GM12873 (cell line): ENCODE measurements at regions not wholly inside any gene's neighbourhood (a gene's known extent, or its start where the extent isn't known, plus 50 kb on each side); places are given as distances from the start of the nearest gene placed in this dataset.

Experiments used
- TF ChIP-seq, protein P1 (sequence below): IDR thresholded peaks from 2 replicates; pipeline ENCODE4 v1.5.1; 2012; ENCODE audit warnings: low read depth, mild to moderate bottlenecking, moderate library complexity, low read length, control low read depth; ENCODE audit not compliant: insufficient read depth; ENCODE audit errors: missing control alignments

DNA sequence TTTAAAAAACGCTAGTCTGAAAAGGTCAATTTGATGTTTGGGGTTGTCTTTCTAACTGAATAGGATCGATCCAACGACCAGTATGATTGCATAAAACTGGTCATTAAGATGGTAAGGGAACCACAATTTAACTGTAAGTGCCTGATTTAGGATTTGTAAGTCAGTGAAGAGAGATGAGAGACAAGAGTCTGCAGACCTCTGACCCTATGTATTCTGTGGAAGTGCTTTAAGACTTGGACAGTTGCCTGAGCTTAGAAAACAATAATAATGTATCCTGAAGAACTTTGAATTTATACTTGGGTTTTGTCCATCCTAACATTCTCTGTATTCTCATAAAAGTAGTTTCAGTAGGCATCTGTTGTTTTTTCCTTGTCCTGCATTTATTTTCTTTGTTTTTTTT is 221.4 kb upstream of the SUCLG2 start:
- TF ChIP-seq, protein P1, sequence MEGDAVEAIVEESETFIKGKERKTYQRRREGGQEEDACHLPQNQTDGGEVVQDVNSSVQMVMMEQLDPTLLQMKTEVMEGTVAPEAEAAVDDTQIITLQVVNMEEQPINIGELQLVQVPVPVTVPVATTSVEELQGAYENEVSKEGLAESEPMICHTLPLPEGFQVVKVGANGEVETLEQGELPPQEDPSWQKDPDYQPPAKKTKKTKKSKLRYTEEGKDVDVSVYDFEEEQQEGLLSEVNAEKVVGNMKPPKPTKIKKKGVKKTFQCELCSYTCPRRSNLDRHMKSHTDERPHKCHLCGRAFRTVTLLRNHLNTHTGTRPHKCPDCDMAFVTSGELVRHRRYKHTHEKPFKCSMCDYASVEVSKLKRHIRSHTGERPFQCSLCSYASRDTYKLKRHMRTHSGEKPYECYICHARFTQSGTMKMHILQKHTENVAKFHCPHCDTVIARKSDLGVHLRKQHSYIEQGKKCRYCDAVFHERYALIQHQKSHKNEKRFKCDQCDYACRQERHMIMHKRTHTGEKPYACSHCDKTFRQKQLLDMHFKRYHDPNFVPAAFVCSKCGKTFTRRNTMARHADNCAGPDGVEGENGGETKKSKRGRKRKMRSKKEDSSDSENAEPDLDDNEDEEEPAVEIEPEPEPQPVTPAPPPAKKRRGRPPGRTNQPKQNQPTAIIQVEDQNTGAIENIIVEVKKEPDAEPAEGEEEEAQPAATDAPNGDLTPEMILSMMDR, result no peak

DNA sequence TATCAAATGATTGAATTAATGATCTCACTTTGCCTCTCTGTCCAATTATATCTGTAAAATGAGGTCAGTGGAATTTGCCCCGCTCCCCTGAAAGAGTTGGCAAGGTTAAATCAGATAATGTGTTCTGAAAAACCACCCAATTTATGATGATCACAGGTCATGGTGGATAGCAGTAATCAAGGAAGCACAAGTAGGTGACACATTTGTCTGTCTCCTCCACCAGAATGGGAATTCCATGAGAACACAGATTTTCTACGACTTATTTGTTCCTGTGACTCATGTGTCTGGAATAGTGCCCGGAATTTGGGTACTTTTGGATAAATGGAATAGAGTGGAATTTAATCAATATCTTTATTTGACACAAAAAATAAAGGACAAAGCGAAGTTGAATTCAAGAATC is 220.9 kb upstream of the SUCLG2 start:
- TF ChIP-seq, protein P1, result no peak

DNA sequence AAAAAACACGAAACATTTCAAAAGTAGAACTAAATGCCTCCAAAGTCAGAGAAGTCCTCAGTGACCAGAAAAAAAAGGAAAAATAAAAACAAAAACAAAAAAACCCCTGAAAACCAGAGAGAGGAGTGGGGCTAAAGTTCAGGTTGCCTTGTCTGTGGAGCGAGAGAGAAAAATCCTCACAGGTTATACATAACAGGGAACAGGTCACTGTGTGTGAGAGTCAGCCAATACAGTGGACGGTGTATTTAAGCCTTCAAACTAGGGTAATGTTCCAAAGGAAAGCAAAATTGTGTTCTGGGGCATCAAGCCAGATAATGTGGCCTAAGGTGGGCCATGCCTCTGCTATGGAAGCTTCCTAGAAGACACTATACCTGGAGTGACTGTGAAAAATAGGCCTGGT is 216.1 kb upstream of the SUCLG2 start:
- TF ChIP-seq, protein P1, result no peak

DNA sequence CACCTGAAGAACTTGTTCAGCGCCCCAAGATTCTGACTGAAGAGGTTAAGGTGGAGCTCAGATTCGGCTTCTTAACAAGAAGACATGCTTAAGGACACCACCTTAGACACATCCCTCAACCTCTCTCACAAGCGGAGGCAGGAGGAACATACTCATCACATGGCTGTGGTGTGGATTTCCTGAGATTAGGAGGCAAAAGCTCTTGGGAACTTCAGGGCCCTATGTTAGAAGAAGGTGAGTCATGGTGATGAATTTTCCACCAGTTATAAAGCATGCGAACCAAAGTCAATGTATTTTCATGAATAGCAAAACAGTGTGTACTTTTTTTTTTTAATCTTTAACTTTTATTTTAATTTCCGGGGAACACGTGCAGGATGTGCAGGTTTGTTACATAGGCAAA is 212.2 kb upstream of the SUCLG2 start:
- TF ChIP-seq, protein P1, result no peak

DNA sequence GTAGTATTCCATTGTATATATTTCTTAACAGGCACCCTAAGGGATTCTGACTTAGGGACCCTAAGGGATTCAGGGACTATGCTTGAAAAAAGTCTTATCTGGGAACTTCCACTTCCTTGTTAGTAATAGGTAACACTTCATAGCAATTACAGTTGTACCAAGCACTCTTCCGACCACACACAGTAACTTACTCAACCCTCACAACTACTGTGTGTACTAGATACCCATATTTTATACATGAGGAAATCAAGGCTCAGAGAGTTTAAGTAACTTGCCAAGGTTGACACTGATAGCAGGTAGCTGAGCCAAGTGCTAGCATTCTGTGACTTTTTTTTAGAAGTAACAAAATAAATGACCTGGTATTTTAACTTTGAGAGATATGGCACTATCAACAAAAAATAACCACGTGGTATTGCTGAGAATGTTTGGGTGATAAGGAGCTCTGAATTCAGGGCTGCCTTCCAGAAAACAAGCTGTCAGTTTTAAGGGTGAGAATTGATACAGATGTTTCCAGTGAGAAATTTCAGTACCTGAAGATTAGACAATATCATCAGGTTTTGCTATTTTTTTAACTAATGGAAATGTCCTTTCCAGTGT is 210.3 kb upstream of the SUCLG2 start:
- TF ChIP-seq, protein P1, result no peak

DNA sequence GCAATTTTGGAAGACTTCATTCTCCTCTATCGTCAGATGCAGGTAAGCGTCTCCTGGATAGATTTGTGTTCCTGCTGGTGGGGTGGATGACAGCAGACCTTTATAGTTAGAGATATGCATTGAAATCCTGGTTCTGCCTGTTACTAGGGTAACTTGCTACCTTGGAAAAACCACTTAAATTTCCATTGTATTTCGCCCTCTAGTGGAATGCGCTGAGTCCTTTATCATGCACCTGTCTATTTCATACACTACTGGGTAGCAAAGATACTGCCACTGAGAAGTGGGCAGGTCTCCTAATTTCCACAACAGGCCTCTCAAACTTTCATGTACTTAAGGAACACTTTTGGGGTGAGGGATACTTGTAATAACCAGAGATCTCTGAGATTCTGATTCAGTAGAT is 209.5 kb upstream of the SUCLG2 start:
- TF ChIP-seq, protein P1, result peak; percentile 34

DNA sequence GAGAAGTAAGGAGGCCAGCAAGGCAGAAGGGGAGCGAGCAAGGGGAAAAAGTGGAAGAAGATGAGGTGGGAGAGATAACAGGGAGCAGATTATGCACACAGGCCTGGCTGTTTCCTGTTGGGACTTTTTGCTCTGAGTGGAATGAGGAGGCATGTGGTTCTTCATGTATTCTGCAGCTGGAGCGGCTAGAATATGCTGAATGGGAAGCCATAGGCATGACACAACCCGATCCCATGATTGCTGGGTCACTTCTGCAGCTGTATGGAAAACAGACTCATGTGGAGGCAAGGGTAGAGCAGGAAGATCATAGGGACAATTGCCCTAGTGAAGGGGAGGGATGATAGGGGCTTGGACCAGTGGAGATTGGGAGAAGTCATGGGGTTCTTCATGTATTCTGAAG is 206.0 kb upstream of the SUCLG2 start:
- TF ChIP-seq, protein P1, result no peak
